Vagina (tissue), 2 donors: ENCODE measurements at regions not wholly inside any gene's neighbourhood (a gene's known extent, or its start where the extent isn't known, plus 50 kb on each side); places are given as distances from the start of the nearest gene placed in this dataset.

Experiments
- DNase-seq, 2 donors: peaks; one replicate each; pipeline ENCODE4 v3.0.0-alpha.2; 2017; ENCODE audit errors: extremely low spot score in 2 of 2
- H3K27ac ChIP-seq: fragments of 200-600 bp; sonication (generic); one replicate; pipeline ENCODE4 v1.5.1; 2019
- H3K27me3 ChIP-seq: fragments of 200-600 bp; sonication (generic); one replicate; pipeline ENCODE4 v1.5.1; 2019
- H3K36me3 ChIP-seq, 2 donors: fragments of 200-600 bp; sonication (generic); one replicate each; pipeline ENCODE4 v1.5.1; 2017 to 2019
- H3K4me1 ChIP-seq: fragments of 200-600 bp; sonication (generic); one replicate; pipeline ENCODE4 v1.5.1; 2019
- H3K4me3 ChIP-seq, 2 donors: fragments of 200-600 bp; sonication (generic); 1 replicate in 1 of 2; 2 replicates in 1 of 2; pipeline ENCODE4 v1.5.1; 2016 to 2019
- H3K9me3 ChIP-seq: fragments of 200-600 bp; sonication (generic); one replicate; pipeline ENCODE4 v1.5.1; 2019
- POLR2A ChIP-seq, 2 donors: fragments of 450-650 bp; IDR thresholded peaks; one replicate each; pipeline ENCODE4 v1.6.1; 2017; ENCODE audit warnings: antibody characterized with exemption in 2 of 2, mild to moderate bottlenecking in 2 of 2, moderate library complexity in 2 of 2
- POLR2AphosphoS5 ChIP-seq, 2 donors: sonication (generic); formaldehyde crosslinking; IDR thresholded peaks; one replicate each; pipeline ENCODE4 v1.9.0; 2017; ENCODE audit warnings: antibody characterized with exemption in 2 of 2, mild to moderate bottlenecking in 2 of 2, low read depth in 1 of 2; ENCODE audit not compliant: insufficient read depth in 1 of 2
- intact Hi-C: fragments of 100-400 bp; cut with DNase I; formaldehyde crosslinking; loops from one replicate; pipeline ENCODE4 v1.15.1; 2023
- TF ChIP-seq, protein P1 (sequence below), 3 experiments: fragments of 450-650 bp in 2 of 3; fragments of 200-600 bp in 1 of 3; sonication (generic) in 1 of 3; IDR thresholded peaks; one replicate each; pipeline ENCODE4 v1.5.1; 2017 to 2019; ENCODE audit warnings: antibody characterized with exemption in 3 of 3, mild to moderate bottlenecking in 2 of 3, moderate library complexity in 2 of 3

GRCh38 chr10:4437061-4437460, 388.9 kb upstream of the AKR1E2 start:
- no peaks in the 10 kb centered on the region for H3K4me1 ChIP-seq
- no peaks in the 10 kb centered on the region for H3K36me3 ChIP-seq
- no peaks in the 10 kb centered on the region for H3K9me3 ChIP-seq
- TF ChIP-seq POLR2AphosphoS5 (IDR thresholded peaks at IDR 0.05; ENCODE audit: insufficient read depth in 1 of 2, low read depth in 1 of 2) (no peak), POLR2A (IDR thresholded peaks at IDR 0.05) (no peak)
- TF ChIP-seq, protein P1, sequence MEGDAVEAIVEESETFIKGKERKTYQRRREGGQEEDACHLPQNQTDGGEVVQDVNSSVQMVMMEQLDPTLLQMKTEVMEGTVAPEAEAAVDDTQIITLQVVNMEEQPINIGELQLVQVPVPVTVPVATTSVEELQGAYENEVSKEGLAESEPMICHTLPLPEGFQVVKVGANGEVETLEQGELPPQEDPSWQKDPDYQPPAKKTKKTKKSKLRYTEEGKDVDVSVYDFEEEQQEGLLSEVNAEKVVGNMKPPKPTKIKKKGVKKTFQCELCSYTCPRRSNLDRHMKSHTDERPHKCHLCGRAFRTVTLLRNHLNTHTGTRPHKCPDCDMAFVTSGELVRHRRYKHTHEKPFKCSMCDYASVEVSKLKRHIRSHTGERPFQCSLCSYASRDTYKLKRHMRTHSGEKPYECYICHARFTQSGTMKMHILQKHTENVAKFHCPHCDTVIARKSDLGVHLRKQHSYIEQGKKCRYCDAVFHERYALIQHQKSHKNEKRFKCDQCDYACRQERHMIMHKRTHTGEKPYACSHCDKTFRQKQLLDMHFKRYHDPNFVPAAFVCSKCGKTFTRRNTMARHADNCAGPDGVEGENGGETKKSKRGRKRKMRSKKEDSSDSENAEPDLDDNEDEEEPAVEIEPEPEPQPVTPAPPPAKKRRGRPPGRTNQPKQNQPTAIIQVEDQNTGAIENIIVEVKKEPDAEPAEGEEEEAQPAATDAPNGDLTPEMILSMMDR (IDR thresholded peaks at IDR 0.05) = no peak
- no peaks in the 10 kb centered on the region for H3K27me3 ChIP-seq
- intact Hi-C loops = no loop called here
- H3K4me3 ChIP-seq = no peak overlapping the region
- no peak overlapping the region for H3K27ac ChIP-seq
- no peak for DNase-seq

DNA sequence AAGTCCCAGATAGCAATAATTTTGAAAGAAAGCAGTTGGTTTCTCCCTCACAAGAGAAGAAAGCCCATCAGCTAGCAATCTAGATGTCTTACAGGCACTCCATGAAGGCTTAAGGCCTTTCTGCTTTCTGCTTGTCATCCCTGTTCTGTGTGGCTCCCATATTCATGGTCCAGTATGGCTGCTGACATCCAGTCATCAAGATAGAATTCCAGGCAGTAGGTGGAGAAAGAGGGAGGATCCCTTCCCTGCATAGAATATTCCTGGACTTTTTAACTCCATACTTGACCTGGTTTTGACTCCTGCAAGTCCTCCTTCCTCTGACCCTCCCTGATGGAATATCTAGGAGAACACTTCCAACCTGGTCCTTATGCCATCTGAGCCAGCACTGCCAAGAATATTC, 389.9 kb upstream of the AKR1E2 start:
- Histone ChIP-seq H3K4me3 (no peak overlapping the region), H3K4me1 (no peaks in the 10 kb centered on the region), H3K9me3 (no peaks in the 10 kb centered on the region), H3K27me3 (no peaks in the 10 kb centered on the region), H3K27ac (no peak overlapping the region), H3K36me3 (no peaks in the 10 kb centered on the region)
- TF ChIP-seq, protein P1 (IDR thresholded peaks at IDR 0.05) = no peak
- TF ChIP-seq POLR2A (IDR thresholded peaks at IDR 0.05) = no peak
- no peak for TF ChIP-seq POLR2AphosphoS5 (IDR thresholded peaks at IDR 0.05; ENCODE audit: insufficient read depth in 1 of 2, low read depth in 1 of 2)
- DNase-seq = no peak
- intact Hi-C loops = no loop called here

DNA sequence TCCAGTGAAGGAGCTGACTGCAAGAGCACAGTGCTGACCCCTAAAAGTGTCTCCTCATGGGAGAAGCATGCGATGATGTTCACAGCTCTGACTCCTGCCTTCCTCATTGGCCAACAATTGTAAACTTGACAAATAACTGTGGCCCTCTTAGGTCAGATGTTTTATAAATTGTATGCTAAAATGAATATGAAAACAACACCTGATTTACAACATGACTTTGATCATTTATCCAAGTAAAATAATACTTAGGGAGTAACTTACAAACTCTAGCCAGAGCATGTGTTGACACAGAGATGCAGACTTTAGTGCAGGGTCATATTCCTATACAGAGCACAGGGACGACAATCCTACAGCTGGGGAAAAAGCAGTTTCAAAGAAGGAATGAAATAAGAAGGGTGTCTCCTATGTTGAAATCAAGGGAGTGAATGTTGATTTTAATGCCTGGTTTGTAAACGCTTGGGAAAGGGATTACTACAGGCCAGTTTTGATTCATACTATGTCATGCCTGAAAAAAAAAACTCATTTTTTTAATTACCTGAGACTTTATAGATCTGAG, 391.4 kb upstream of the AKR1E2 start:
- H3K36me3 ChIP-seq = no peaks in the 10 kb centered on the region
- TF ChIP-seq POLR2AphosphoS5 (IDR thresholded peaks at IDR 0.05; ENCODE audit: insufficient read depth in 1 of 2, low read depth in 1 of 2) = no peak
- no peak for TF ChIP-seq POLR2A (IDR thresholded peaks at IDR 0.05)
- TF ChIP-seq, protein P1 (IDR thresholded peaks at IDR 0.05) = no peak
- H3K27ac ChIP-seq = no peak overlapping the region
- H3K27me3 ChIP-seq = no peaks in the 10 kb centered on the region
- H3K4me3 ChIP-seq = no peak overlapping the region
- H3K9me3 ChIP-seq = no peaks in the 10 kb centered on the region
- no peak for DNase-seq
- intact Hi-C loops = no loop called here
- H3K4me1 ChIP-seq = no peaks in the 10 kb centered on the region

DNA sequence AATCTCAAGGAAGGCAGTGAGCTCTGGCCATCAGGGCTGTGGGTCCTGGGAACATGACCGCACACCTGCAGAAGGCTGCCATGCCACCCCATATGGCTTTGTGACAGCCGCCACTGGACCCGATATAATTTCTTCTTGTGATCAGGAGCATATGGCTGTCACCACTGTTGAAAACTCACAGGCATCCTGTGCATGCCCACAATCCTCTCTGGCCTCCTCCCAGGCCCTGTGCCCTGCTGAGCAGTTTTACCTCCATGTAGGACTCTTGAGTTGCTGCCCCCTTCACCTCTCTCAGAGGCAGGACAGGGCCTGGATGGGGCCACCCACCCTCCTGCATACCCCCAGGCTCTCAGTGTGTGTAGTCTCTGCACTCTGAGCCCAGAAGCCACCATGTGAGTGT, 391.9 kb upstream of the AKR1E2 start:
- H3K4me3 ChIP-seq = no peak overlapping the region
- no peak for DNase-seq
- H3K9me3 ChIP-seq = no peaks in the 10 kb centered on the region
- TF ChIP-seq POLR2AphosphoS5 (IDR thresholded peaks at IDR 0.05; ENCODE audit: insufficient read depth in 1 of 2, low read depth in 1 of 2) (no peak), POLR2A (IDR thresholded peaks at IDR 0.05) (no peak)
- TF ChIP-seq, protein P1 (IDR thresholded peaks at IDR 0.05) = no peak
- H3K4me1 ChIP-seq = no peaks in the 10 kb centered on the region
- intact Hi-C loops = no loop called here
- no peaks in the 10 kb centered on the region for H3K36me3 ChIP-seq
- H3K27ac ChIP-seq = no peak overlapping the region
- H3K27me3 ChIP-seq = no peaks in the 10 kb centered on the region

DNA sequence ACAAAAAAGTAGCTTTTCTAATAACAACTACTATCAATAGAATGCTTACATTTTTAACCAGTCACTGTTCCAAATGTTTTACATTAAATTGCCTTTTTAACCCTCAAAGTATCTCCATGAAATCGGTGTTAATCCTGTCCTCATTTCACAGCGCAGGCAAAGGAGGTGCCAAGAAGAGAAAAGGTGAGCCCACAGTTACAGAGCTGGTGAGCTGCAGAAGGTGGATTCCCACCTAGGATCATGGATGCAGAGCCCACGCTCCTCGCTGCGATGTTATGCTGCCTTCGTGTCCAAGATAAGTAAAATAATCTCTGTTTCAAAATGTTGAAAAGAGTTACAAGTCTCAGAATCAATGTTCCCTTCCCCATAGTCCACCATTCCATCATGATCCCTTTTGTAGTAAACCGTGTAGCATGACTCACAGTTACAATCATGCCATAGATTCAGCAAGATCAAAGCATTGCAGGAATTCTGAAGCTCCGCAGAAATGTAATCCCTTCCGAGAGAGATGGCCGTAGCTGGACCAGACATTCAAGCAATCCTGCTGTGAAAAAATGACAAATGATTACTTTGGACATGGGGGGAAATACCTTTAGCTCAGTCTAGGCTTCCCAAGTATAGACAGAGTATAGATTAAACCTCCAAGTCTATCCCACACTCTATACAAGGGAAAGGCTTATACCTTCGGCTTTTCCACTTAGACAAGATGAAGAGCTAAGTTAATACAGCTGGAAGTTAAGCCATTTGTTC, 394.7 kb upstream of the AKR1E2 start:
- H3K4me3 ChIP-seq = no peak overlapping the region
- H3K27ac ChIP-seq = no peak overlapping the region
- H3K36me3 ChIP-seq = no peaks in the 10 kb centered on the region
- intact Hi-C loops = no loop called here
- H3K9me3 ChIP-seq = no peaks in the 10 kb centered on the region
- no peaks in the 10 kb centered on the region for H3K4me1 ChIP-seq
- no peaks in the 10 kb centered on the region for H3K27me3 ChIP-seq
- DNase-seq = no peak
- TF ChIP-seq POLR2A (IDR thresholded peaks at IDR 0.05) (no peak), POLR2AphosphoS5 (IDR thresholded peaks at IDR 0.05; ENCODE audit: insufficient read depth in 1 of 2, low read depth in 1 of 2) (no peak)
- TF ChIP-seq, protein P1 (IDR thresholded peaks at IDR 0.05) = no peak
